ENCODE measurements at regions not wholly inside any gene's neighbourhood (a gene's known extent, or its start where the extent isn't known, plus 50 kb on each side); places are given as distances from the start of the nearest gene placed in this dataset.
A peak's percentile ranks its signal among the peaks of the same experiment; 100 is the strongest.

- H3K4me3 ChIP-seq (ENCODE audit: extremely low read depth in 1 of 4, insufficient read depth in 2 of 4, low read depth in 3 of 4, low read length in 4 of 4) = no peak overlapping the region
- peak overlapping the region; percentile 38; the same call in 1 of the 2 replicates for H2AFZ ChIP-seq (ENCODE audit: low read length)
- peaks cover 0 to 1% (median 0%) of the 10 kb centered on the region in 4 experiments; a peak in 1 of 7 replicates for H3K27me3 ChIP-seq (replicated peaks in 1 of 4; ENCODE audit: control insufficient read depth in 3 of 4, extremely low read depth in 1 of 4, insufficient read depth in 3 of 4, low read length in 3 of 4)
- H3K4me2 ChIP-seq (ENCODE audit: insufficient read depth in 1 of 2, low read depth in 2 of 2, low read length in 2 of 2) = no peak overlapping the region
- H3K4ac ChIP-seq (replicated peaks; ENCODE audit: insufficient read length, low read depth, low read length) = no peak overlapping the region
- TF ChIP-seq TAF7 (optimal IDR thresholded peaks at IDR 0.05; ENCODE audit: borderline replicate concordance, low read depth, low read length) (no peak), SUZ12 (IDR thresholded peaks at IDR 0.05; ENCODE audit: low read length) (no peak), SIN3A (conservative IDR thresholded peaks at IDR 0.05 in 1 of 2, IDR thresholded peaks at IDR 0.05 in 1 of 2; ENCODE audit: low read depth in 1 of 2, low read length in 2 of 2) (no peak), NANOG (IDR thresholded peaks at IDR 0.05; ENCODE audit: insufficient read depth, low read depth, low read length, poor library complexity, severe bottlenecking) (no peak), SAP30 (IDR thresholded peaks at IDR 0.05; ENCODE audit: insufficient read depth, insufficient replicate concordance, low read length) (no peak), SIX5 (IDR thresholded peaks at IDR 0.05; ENCODE audit: low read depth, low read length) (no peak), SIRT6 (IDR thresholded peaks at IDR 0.05; ENCODE audit: low read length) (no peak), CHD2 (IDR thresholded peaks at IDR 0.05; ENCODE audit: low read length) (no peak), HDAC2 (IDR thresholded peaks at IDR 0.05; ENCODE audit: borderline replicate concordance in 1 of 2, low read depth in 2 of 2, low read length in 2 of 2) (no peak), TBP (IDR thresholded peaks at IDR 0.05; ENCODE audit: low read depth, low read length) (no peak)
- H3K36me3 ChIP-seq (ENCODE audit: control insufficient read depth in 2 of 4, insufficient read depth in 4 of 4, low read length in 3 of 4) = no peaks in the 10 kb centered on the region
- no peak overlapping the region for H3K23ac ChIP-seq (ENCODE audit: insufficient read length)
- ChIA-PET CTCF (ENCODE audit: partially characterized antibody) (no interaction called here), POLR2A (ENCODE audit: partially characterized antibody) (interaction anchor here (0.8 kb wide), 1 partner anchor 17 kb away, joined by 3 read pairs; no protein-coding TSS in a partner anchor)
- H3K14ac ChIP-seq (ENCODE audit: insufficient read length) = no peak overlapping the region
- H3K56ac ChIP-seq (replicated peaks; ENCODE audit: insufficient read length, low read depth, low read length) = no peak overlapping the region
- no peak overlapping the region for H2BK20ac ChIP-seq (ENCODE audit: low read length)
- H2BK15ac ChIP-seq (ENCODE audit: low read length) = no peak overlapping the region
- no peak overlapping the region for H3K9ac ChIP-seq (replicated peaks in 1 of 4; ENCODE audit: extremely low read depth in 1 of 4, low read depth in 3 of 4, low read length in 3 of 4)
- H2AK5ac ChIP-seq (ENCODE audit: low read depth, low read length) = no peak overlapping the region
- no peak overlapping the region for H2BK5ac ChIP-seq (ENCODE audit: low read depth, low read length)
- H4K20me1 ChIP-seq (replicated peaks in 1 of 2; ENCODE audit: control insufficient read depth in 1 of 2, insufficient read depth in 2 of 2, low read length in 2 of 2) = no peaks in the 10 kb centered on the region
- no peak overlapping the region for H4K8ac ChIP-seq (ENCODE audit: extremely low read depth, insufficient read depth, low read length)
- H3K23me2 ChIP-seq (ENCODE audit: low read depth, low read length) = no peaks in the 10 kb centered on the region; the same call in 1 of the 2 replicates
- no peak overlapping the region for H4K5ac ChIP-seq (ENCODE audit: insufficient read length, low read depth, low read length)
- no peak overlapping the region for H2BK120ac ChIP-seq (replicated peaks; ENCODE audit: low read depth, low read length)
- H3K9me3 ChIP-seq (ENCODE audit: insufficient read depth in 2 of 2, low read depth in 1 of 2, low read length in 1 of 2) = no peaks in the 10 kb centered on the region
- H2BK12ac ChIP-seq (ENCODE audit: low read depth, low read length) = no peak overlapping the region
- no peak overlapping the region for H3K27ac ChIP-seq (ENCODE audit: low read depth, low read length)
- 90% methylated on average over 4 of the region's 4 CpGs; no CpG with 5 or more reads in 1 of the 2 experiments for WGBS, 2 experiments (ENCODE audit: extremely low coverage in 1 of 2, insufficient coverage in 1 of 2, insufficient read length in 1 of 2, insufficient replicate concordance in 2 of 2, low coverage in 1 of 2, low lambda C conversion rate in 2 of 2, missing lambda C conversion rate in 1 of 2)
- no peak overlapping the region for H4K91ac ChIP-seq (replicated peaks; ENCODE audit: insufficient read length, low read length)
- H3K79me1 ChIP-seq (ENCODE audit: low read depth, low read length) = no peaks in the 10 kb centered on the region
- H3K79me2 ChIP-seq (ENCODE audit: control insufficient read depth in 1 of 2, insufficient read depth in 2 of 2, low read length in 2 of 2) = no peaks in the 10 kb centered on the region
- FAIRE-seq (no peak), DNase-seq (ENCODE audit: low read depth in 1 of 2, low spot score in 2 of 2) (no peak)
- H3K4me1 ChIP-seq (replicated peaks in 1 of 4; ENCODE audit: control insufficient read depth in 3 of 4, insufficient read depth in 4 of 4, low read length in 3 of 4) = no peaks in the 10 kb centered on the region
- H3K18ac ChIP-seq (ENCODE audit: extremely low read depth, low read length) = no peak overlapping the region
Measured at GRCh38 chr15:95577927-95578326, 752.6 kb upstream of the NR2F2 start.

Data from H1 (cell line).